ENCODE measurements at regions not wholly inside any gene's neighbourhood (a gene's known extent, or its start where the extent isn't known, plus 50 kb on each side); places are given as distances from the start of the nearest gene placed in this dataset.

DNA sequence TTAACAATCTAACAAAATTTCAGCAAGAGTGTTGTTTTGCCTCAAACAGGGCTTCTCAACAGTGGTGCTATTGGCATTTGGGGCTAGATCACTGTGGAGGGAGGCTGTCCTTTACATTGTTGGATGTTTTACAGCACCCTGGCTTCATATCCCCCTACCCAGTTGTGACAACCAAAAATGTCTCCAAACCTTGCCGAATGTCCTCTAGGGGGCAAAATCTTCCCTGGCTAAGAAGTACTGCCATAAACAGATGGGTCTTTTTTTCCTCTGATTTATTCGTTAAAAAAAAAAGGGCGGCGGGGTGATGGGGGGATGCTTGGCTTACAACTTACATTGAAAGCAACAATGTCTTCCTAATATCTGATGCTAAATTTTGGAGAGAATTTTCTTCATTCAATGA, 207.6 kb upstream of the CCDC150 start:
- TF ChIP-seq POLR2A (IDR thresholded peaks at IDR 0.05) = no peak
- TF ChIP-seq, protein P1, sequence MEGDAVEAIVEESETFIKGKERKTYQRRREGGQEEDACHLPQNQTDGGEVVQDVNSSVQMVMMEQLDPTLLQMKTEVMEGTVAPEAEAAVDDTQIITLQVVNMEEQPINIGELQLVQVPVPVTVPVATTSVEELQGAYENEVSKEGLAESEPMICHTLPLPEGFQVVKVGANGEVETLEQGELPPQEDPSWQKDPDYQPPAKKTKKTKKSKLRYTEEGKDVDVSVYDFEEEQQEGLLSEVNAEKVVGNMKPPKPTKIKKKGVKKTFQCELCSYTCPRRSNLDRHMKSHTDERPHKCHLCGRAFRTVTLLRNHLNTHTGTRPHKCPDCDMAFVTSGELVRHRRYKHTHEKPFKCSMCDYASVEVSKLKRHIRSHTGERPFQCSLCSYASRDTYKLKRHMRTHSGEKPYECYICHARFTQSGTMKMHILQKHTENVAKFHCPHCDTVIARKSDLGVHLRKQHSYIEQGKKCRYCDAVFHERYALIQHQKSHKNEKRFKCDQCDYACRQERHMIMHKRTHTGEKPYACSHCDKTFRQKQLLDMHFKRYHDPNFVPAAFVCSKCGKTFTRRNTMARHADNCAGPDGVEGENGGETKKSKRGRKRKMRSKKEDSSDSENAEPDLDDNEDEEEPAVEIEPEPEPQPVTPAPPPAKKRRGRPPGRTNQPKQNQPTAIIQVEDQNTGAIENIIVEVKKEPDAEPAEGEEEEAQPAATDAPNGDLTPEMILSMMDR (IDR thresholded peaks at IDR 0.05) = no peak
- intact Hi-C loops (cut with DNase I; ENCODE audit: low total_unique reads) = no loop called here
- 65 to 68% methylated on average over 4 of the region's 4 CpGs for WGBS, 2 donors
- no peak for DNase-seq (ENCODE audit: low spot score in 2 of 2)
- no peak overlapping the region for H3K4me3 ChIP-seq (ENCODE audit: low read depth, poor library complexity, severe bottlenecking)

DNA sequence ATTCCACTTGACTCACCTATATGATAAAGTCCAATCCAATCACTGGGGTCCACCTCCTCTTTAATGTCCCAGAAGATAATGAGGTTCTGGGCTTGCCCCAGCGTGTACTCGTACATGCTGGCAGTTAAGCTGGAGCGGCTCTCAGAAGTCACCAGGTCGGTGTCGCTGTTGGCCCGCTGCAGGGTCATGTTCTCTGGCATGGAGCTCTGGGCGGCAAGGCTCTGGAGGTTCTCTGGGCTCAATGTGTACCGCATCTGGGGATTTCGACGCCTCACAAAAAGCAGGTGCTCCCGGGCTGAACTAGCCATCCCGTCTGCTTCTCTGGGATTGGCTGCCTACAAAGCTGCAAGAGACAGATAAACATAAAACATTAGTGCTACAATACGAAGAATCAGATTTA, 206.4 kb upstream of the CCDC150 start:
- no peak for DNase-seq (ENCODE audit: low spot score in 2 of 2)
- intact Hi-C loops (cut with DNase I; ENCODE audit: low total_unique reads) = no loop called here
- no peak for TF ChIP-seq POLR2A (IDR thresholded peaks at IDR 0.05)
- TF ChIP-seq, protein P1 (IDR thresholded peaks at IDR 0.05) = no peak
- H3K4me3 ChIP-seq (ENCODE audit: low read depth, poor library complexity, severe bottlenecking) = no peak overlapping the region
- 92 to 97% methylated on average over 13 of the region's 13 CpGs for WGBS, 2 donors

DNA sequence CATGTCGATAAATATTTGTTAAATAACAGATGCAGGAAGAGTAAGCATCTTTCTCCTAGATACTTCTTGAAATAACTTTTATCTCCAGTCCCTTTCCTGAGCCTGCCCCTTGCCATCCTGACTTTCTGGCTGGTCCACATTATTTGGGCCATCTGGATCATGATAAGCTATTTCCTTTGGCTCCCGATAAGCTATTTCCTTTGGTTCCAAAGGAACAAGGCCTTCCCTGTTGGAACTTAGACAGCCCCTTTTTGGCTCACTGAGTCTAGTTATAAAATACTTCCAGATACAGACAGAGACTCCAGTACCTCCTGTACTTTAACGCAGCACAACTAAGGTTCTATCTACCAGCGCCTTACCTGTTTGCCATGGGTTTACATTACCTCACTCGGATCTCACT, 205.3 kb upstream of the CCDC150 start:
- intact Hi-C loops (cut with DNase I; ENCODE audit: low total_unique reads) = no loop called here
- TF ChIP-seq, protein P1 (IDR thresholded peaks at IDR 0.05) = no peak
- TF ChIP-seq POLR2A (IDR thresholded peaks at IDR 0.05) = no peak
- WGBS, 2 donors = 75 to 85% methylated on average over 5 of the region's 5 CpGs
- no peak overlapping the region for H3K4me3 ChIP-seq (ENCODE audit: low read depth, poor library complexity, severe bottlenecking)
- no peak for DNase-seq (ENCODE audit: low spot score in 2 of 2)

DNA sequence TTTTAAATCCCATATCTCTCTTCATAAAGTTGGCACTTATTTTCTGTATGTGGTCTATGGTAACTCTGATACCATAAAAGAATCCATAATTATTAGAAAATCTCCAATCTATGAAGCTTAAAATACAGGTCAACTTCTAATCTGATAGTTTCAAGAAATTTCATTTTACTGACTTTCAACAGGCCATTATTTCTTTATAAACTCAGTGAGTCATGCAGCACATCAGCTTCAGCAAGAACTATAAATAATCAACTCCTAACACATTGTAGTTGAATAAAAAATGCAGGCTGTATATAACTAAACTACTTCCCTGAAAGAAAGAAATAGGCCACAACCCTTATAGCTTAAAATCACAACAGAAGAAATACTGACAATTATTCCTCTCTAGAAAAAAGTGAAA, 204.3 kb upstream of the CCDC150 start:
- TF ChIP-seq POLR2A (IDR thresholded peaks at IDR 0.05) = no peak
- TF ChIP-seq, protein P1 (IDR thresholded peaks at IDR 0.05) = no peak
- no peak overlapping the region for H3K4me3 ChIP-seq (ENCODE audit: low read depth, poor library complexity, severe bottlenecking)
- no peak for DNase-seq (ENCODE audit: low spot score in 2 of 2)
- intact Hi-C loops (cut with DNase I; ENCODE audit: low total_unique reads) = no loop called here

DNA sequence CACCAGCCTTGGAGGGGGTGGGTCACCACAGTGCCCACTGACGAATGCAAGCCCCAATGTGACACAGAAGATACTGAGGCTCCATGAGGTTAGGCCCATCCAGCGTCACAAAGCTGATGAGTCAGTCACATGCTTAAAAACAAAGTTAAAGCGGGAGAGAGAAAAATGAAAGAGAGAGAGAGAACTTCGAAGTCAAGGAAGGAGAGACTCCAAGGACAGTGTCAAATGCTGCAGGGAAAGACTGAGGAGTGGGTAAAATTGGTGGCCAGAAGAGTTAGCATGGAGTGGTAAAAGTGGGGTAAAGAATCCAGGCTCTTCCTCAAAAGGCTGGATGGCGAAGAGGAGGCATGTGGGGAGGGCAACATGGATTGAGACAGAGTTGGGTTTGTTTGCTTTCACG, 201.9 kb upstream of the CCDC150 start:
- TF ChIP-seq, protein P1 (IDR thresholded peaks at IDR 0.05) = no peak
- no peak for TF ChIP-seq POLR2A (IDR thresholded peaks at IDR 0.05)
- no peak for DNase-seq (ENCODE audit: low spot score in 2 of 2)
- intact Hi-C loops (cut with DNase I; ENCODE audit: low total_unique reads) = no loop called here
- no peak overlapping the region for H3K4me3 ChIP-seq (ENCODE audit: low read depth, poor library complexity, severe bottlenecking)
- 89 to 93% methylated on average over 6 of the region's 6 CpGs for WGBS, 2 donors

DNA sequence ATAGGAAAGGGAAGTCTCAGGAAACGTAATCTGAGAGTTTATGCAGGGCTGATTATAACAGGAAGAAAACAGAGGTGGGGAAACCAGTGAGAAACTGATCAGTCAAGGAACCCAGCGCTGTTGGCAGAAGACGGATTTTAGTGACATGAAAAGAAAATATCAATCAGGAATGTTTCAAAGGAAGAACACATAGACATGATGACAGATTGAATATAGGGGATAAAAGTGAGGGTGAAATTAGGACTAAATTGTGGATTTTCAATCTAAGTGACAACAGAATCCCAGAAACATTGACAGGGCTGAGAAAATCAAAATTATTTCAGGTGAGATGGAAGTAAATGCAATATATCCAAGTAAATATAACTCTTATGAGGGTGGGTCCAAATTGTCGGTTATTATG, 199.8 kb upstream of the CCDC150 start:
- 72 to 81% methylated on average over 4 of the region's 4 CpGs for WGBS, 2 donors
- H3K4me3 ChIP-seq (ENCODE audit: low read depth, poor library complexity, severe bottlenecking) = no peak overlapping the region
- TF ChIP-seq, protein P1 (IDR thresholded peaks at IDR 0.05) = no peak
- no peak for TF ChIP-seq POLR2A (IDR thresholded peaks at IDR 0.05)
- intact Hi-C loops (cut with DNase I; ENCODE audit: low total_unique reads) = no loop called here
- DNase-seq (ENCODE audit: low spot score in 2 of 2) = no peak

Measured in lower leg skin (tissue), 4 donors.